ENCODE measurements at regions not wholly inside any gene's neighbourhood (a gene's known extent, or its start where the extent isn't known, plus 50 kb on each side); places are given as distances from the start of the nearest gene placed in this dataset.
"Not testable (repeated sequence)": the region's sequence is repeated elsewhere in the genome, so short reads cannot be mapped to it uniquely, and the experiment has no call there.

GRCh38 chr6:155678361-155678760 lies 222.7 kb upstream of the NOX3 start:
- DNase-seq (ENCODE audit: low read depth in 3 of 3, low spot score in 2 of 3), result no peak

GRCh38 chr6:155676346-155676745 lies 220.7 kb upstream of the NOX3 start:
- DNase-seq (ENCODE audit: low read depth in 3 of 3, low spot score in 2 of 3), result no peak

GRCh38 chr6:155670655-155671054 lies 215.0 kb upstream of the NOX3 start:
- no peak for DNase-seq (ENCODE audit: low read depth in 3 of 3, low spot score in 2 of 3)

GRCh38 chr6:155660251-155660977 lies 204.8 kb upstream of the NOX3 start:
- no peak for DNase-seq (ENCODE audit: low read depth in 3 of 3, low spot score in 2 of 3)

GRCh38 chr6:155656024-155656423 lies 200.4 kb upstream of the NOX3 start:
- no peak for DNase-seq (ENCODE audit: low read depth in 3 of 3, low spot score in 2 of 3)

GRCh38 chr6:155654474-155654873 lies 198.8 kb upstream of the NOX3 start:
- DNase-seq (ENCODE audit: low read depth in 3 of 3, low spot score in 2 of 3), result no peak

- DNase-seq (ENCODE audit: low read depth in 3 of 3, low spot score in 2 of 3), result no peak
These were observed 192.7 kb upstream of the NOX3 start for GRCh38 chr6:155648301-155648700.

GRCh38 chr6:155647354-155647753 lies 191.7 kb upstream of the NOX3 start:
- DNase-seq (ENCODE audit: low read depth in 3 of 3, low spot score in 2 of 3), result no peak

GRCh38 chr6:155646443-155646842 lies 190.8 kb upstream of the NOX3 start:
- no peak for DNase-seq (ENCODE audit: low read depth in 3 of 3, low spot score in 2 of 3)

- no peak for DNase-seq (ENCODE audit: low read depth in 3 of 3, low spot score in 2 of 3)
These were observed 189.7 kb upstream of the NOX3 start for GRCh38 chr6:155645325-155645724.

- DNase-seq (ENCODE audit: low read depth in 3 of 3, low spot score in 2 of 3), result no peak
These were observed 186.0 kb upstream of the NOX3 start for GRCh38 chr6:155641603-155642002.

GRCh38 chr6:155638200-155638599 lies 182.6 kb upstream of the NOX3 start:
- DNase-seq (ENCODE audit: low read depth in 3 of 3, low spot score in 2 of 3), result no peak

- no peak for DNase-seq (ENCODE audit: low read depth in 3 of 3, low spot score in 2 of 3)
These were observed 179.8 kb upstream of the NOX3 start for GRCh38 chr6:155635416-155635815.

GRCh38 chr6:155630085-155630484 lies 174.4 kb upstream of the NOX3 start:
- DNase-seq (ENCODE audit: low read depth in 3 of 3, low spot score in 2 of 3), result no peak

- no peak for DNase-seq (ENCODE audit: low read depth in 3 of 3, low spot score in 2 of 3)
These were observed 174.0 kb upstream of the NOX3 start for GRCh38 chr6:155629652-155630051.

GRCh38 chr6:155628306-155628705 lies 172.7 kb upstream of the NOX3 start:
- DNase-seq (ENCODE audit: low read depth in 3 of 3, low spot score in 2 of 3), result no peak

GRCh38 chr6:155627722-155628212 lies 172.1 kb upstream of the NOX3 start:
- not testable (repeated sequence) for DNase-seq (ENCODE audit: low read depth in 3 of 3, low spot score in 2 of 3)

- no peak for DNase-seq (ENCODE audit: low read depth in 3 of 3, low spot score in 2 of 3)
These were observed 168.0 kb upstream of the NOX3 start for GRCh38 chr6:155623450-155624178.

- DNase-seq (ENCODE audit: low read depth in 3 of 3, low spot score in 2 of 3), result no peak
These were observed 159.0 kb upstream of the NOX3 start for GRCh38 chr6:155614606-155615005.

GRCh38 chr6:155611742-155612141 lies 156.1 kb upstream of the NOX3 start:
- DNase-seq (ENCODE audit: low read depth in 3 of 3, low spot score in 2 of 3), result no peak

GRCh38 chr6:155604991-155605390 lies 149.4 kb upstream of the NOX3 start:
- no peak for DNase-seq (ENCODE audit: low read depth in 3 of 3, low spot score in 2 of 3)

GRCh38 chr6:155599561-155599960 lies 143.9 kb upstream of the NOX3 start:
- no peak for DNase-seq (ENCODE audit: low read depth in 3 of 3, low spot score in 2 of 3)
